Erythroblast (primary cell): ENCODE measurements at regions not wholly inside any gene's neighbourhood (a gene's known extent, or its start where the extent isn't known, plus 50 kb on each side); places are given as distances from the start of the nearest gene placed in this dataset.

Source experiments
- GATA1 ChIP-seq: IDR thresholded peaks from 2 replicates; pipeline ENCODE4 v1.6.1; 2011; ENCODE audit warnings: low read depth, mild to moderate bottlenecking, control low read depth, low read length, moderate library complexity
- POLR2A ChIP-seq: IDR thresholded peaks from 2 replicates; pipeline ENCODE4 v1.6.1; 2011; ENCODE audit warnings: mild to moderate bottlenecking, low read length

- no peak for TF ChIP-seq POLR2A
- TF ChIP-seq GATA1: no peak
Observed at GRCh38 chr1:208933984-208934525, 649.5 kb upstream of the CAMK1G start.
